MCF 10A (cell line): ENCODE measurements at regions not wholly inside any gene's neighbourhood (a gene's known extent, or its start where the extent isn't known, plus 50 kb on each side); places are given as distances from the start of the nearest gene placed in this dataset.

ENCODE experiments used
- BruUV-seq: library from RNA; stranded (reverse); fragments of 400-500 nt; replicated peaks from 2 replicates; lab custom pipeline; 2021; lab: Mats Ljungman, UMichigan
- CTCF ChIA-PET: fragments of 300-600 bp; sonication (Branson Sonifier 250); formaldehyde crosslinking; extraction: SDS; loops from one replicate; lab custom pipeline; 2021; ENCODE audit warnings: antibody characterized with exemption, inconsistent platforms; lab: Yijun Ruan, JAX
- POLR2A ChIA-PET: fragments of 300-600, 350-650 bp; sonication (Branson Sonifier 250); formaldehyde crosslinking; extraction: SDS; loops from one replicate; lab custom pipeline; 2020; ENCODE audit warnings: antibody characterized with exemption, inconsistent platforms; lab: Yijun Ruan, JAX
- DNase-seq: peaks from one replicate; pipeline ENCODE4 v3.0.0-alpha.2; 2018; ENCODE audit not compliant: unreplicated experiment
- H3K27ac Mint-ChIP-seq: one replicate; pipeline ENCODE4 v1.8.0; 2022; ENCODE audit warnings: mild to moderate bottlenecking, low read depth, mixed read lengths; ENCODE audit not compliant: unreplicated experiment
- H3K27me3 Mint-ChIP-seq: one replicate; pipeline ENCODE4 v1.8.0; 2022; ENCODE audit warnings: mixed read lengths; ENCODE audit not compliant: insufficient read depth, unreplicated experiment
- H3K36me3 Mint-ChIP-seq: one replicate; pipeline ENCODE4 v1.8.0; 2022; ENCODE audit warnings: mild to moderate bottlenecking, moderate library complexity, mixed read lengths; ENCODE audit not compliant: insufficient read depth, unreplicated experiment
- H3K4me1 Mint-ChIP-seq: one replicate; pipeline ENCODE4 v1.8.0; 2022; ENCODE audit warnings: mixed read lengths; ENCODE audit not compliant: insufficient read depth, unreplicated experiment
- H3K4me3 Mint-ChIP-seq: one replicate; pipeline ENCODE4 v1.8.0; 2022; ENCODE audit warnings: mild to moderate bottlenecking, moderate library complexity, mixed read lengths; ENCODE audit not compliant: unreplicated experiment
- H3K9me3 Mint-ChIP-seq: one replicate; pipeline ENCODE4 v1.8.0; 2022; ENCODE audit warnings: mixed read lengths; ENCODE audit not compliant: unreplicated experiment
- intact Hi-C: fragments of 100-400 bp; cut with micrococcal nuclease; formaldehyde crosslinking; loops from 2 replicates; pipeline ENCODE4 v1.14.1; 2022
- TF ChIP-seq, protein P1 (sequence below): fragments of 200-600 bp; IDR thresholded peaks from one replicate; pipeline ENCODE4 v1.8.0; 2022; ENCODE audit warnings: antibody characterized with exemption, mild to moderate bottlenecking; ENCODE audit not compliant: unreplicated experiment

DNA sequence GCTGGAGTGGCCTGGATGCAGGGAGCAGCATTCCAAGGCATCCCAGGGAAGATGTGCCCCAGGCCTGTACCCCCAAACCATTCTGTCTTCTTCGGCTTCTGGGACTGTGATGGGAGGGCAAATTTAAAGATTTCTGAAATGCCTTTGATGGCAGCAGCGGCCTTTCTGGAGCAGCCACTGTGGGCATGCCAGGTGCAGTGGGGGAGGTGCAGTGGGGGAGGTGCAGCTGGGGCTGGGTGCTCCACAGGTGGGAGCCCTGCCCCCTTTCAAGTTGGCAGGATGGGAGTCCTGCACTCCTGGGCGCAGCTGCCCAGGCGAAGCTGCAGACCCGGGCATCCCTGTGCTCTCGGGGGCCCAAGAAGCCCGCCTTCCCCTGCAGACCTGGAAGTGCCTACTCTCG is 293.5 kb upstream of the MOCS1 start:
- Mint-ChIP-seq H3K4me3 (no peak overlapping the region), H3K27ac (no peak overlapping the region), H3K36me3 (no peaks in the 10 kb centered on the region), H3K9me3 (peaks cover 42% of the 10 kb centered on the region), H3K4me1 (no peaks in the 10 kb centered on the region), H3K27me3 (no peaks in the 10 kb centered on the region)
- intact Hi-C loops, result no loop called here
- no TSS peak for BruUV-seq
- POLR2A ChIA-PET, result no interaction called here
- CTCF ChIA-PET, result no interaction called here
- no peak for DNase-seq
- TF ChIP-seq, protein P1, sequence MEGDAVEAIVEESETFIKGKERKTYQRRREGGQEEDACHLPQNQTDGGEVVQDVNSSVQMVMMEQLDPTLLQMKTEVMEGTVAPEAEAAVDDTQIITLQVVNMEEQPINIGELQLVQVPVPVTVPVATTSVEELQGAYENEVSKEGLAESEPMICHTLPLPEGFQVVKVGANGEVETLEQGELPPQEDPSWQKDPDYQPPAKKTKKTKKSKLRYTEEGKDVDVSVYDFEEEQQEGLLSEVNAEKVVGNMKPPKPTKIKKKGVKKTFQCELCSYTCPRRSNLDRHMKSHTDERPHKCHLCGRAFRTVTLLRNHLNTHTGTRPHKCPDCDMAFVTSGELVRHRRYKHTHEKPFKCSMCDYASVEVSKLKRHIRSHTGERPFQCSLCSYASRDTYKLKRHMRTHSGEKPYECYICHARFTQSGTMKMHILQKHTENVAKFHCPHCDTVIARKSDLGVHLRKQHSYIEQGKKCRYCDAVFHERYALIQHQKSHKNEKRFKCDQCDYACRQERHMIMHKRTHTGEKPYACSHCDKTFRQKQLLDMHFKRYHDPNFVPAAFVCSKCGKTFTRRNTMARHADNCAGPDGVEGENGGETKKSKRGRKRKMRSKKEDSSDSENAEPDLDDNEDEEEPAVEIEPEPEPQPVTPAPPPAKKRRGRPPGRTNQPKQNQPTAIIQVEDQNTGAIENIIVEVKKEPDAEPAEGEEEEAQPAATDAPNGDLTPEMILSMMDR, result no peak

DNA sequence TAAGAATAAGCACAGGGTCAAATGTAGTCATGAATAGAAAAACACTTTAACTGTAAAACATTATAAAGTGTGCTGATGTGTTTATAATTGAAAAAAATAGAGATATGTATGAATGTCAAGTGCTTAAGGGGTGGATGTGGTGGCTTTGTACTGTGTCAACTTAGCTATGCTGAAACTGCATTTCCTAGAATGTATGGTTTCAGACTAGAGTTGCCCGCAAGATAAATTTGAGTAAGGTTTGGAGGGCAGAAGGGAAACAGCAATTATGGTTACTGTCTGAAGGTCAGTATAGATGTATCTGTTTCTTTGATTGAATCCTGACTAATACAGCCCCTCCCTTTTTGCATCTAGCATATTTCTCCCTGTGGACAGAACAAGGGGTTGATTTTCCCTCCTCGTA is 288.1 kb upstream of the MOCS1 start:
- no peak overlapping the region for H3K27ac Mint-ChIP-seq
- CTCF ChIA-PET, result interaction anchor here (0.8 kb wide), 1 partner anchor 547 kb away, joined by 3 read pairs; no protein-coding TSS in a partner anchor
- TF ChIP-seq, protein P1, result no peak
- H3K4me3 Mint-ChIP-seq, result no peak overlapping the region
- H3K36me3 Mint-ChIP-seq, result no peaks in the 10 kb centered on the region
- H3K27me3 Mint-ChIP-seq, result no peaks in the 10 kb centered on the region
- H3K4me1 Mint-ChIP-seq, result no peaks in the 10 kb centered on the region
- POLR2A ChIA-PET, result no interaction called here
- BruUV-seq, result no TSS peak
- no peak for DNase-seq
- peaks cover 31% of the 10 kb centered on the region for H3K9me3 Mint-ChIP-seq
- intact Hi-C loops, result no loop called here

DNA sequence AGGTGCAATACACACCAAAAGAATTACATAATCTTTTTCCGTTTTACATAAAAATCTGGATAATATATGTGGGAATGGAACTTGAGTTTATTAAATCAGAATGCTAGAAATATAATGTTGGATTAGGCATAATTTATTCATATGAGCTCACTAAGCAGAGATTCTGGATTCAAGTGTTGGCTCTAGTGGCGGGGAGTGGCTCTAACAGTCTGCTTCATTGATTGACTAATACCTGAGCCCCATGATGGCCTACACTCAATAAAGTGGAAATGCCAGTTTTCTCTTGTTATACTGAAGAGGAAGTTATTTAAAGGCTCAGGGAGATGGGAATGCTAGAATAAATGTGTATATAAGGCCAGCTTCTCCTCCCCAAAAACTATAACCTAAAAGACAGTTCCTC is 285.5 kb upstream of the MOCS1 start:
- intact Hi-C loops, result no loop called here
- no peaks in the 10 kb centered on the region for H3K27me3 Mint-ChIP-seq

DNA sequence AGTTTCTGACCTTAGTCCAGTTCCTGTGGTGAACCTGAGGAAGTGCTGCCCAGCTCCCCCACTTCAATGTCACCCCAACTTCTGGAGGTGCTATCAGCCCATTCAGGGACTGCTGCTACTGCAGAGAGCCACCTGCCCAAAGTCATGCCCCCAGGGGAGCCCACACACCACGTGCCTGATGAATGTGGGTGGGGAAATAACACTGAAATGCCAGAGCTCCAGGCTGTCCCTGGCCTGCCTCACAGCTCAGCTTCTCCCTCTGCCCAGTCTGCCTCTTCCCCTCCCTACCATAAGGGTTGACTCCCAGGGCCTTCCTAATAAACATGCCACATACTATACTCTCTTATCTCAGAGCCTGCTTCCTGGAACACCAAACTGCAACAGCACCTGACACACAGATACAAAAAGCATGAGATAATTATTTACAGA is 276.4 kb upstream of the MOCS1 start:
- ChIA-PET CTCF (interaction anchor here (0.6 kb wide), 1 partner anchor 812 kb away, joined by 4 read pairs; no protein-coding TSS in a partner anchor), POLR2A (no interaction called here)
- DNase-seq, result no peak
- TF ChIP-seq, protein P1, result no peak
- BruUV-seq, result no TSS peak
- no peak overlapping the region for H3K27ac Mint-ChIP-seq
- H3K9me3 Mint-ChIP-seq, result peaks cover 29% of the 10 kb centered on the region
- H3K36me3 Mint-ChIP-seq, result no peaks in the 10 kb centered on the region
- intact Hi-C loops, result no loop called here
- no peaks in the 10 kb centered on the region for H3K27me3 Mint-ChIP-seq
- no peak overlapping the region for H3K4me3 Mint-ChIP-seq
- H3K4me1 Mint-ChIP-seq, result no peaks in the 10 kb centered on the region

More for the DNA sequence above, 285.5 kb upstream of the MOCS1 start:
- Mint-ChIP-seq H3K4me1 (no peaks in the 10 kb centered on the region), H3K9me3 (peaks cover 17% of the 10 kb centered on the region), H3K4me3 (no peak overlapping the region), H3K36me3 (no peaks in the 10 kb centered on the region), H3K27ac (no peak overlapping the region)
- BruUV-seq, result no TSS peak
- ChIA-PET CTCF (interaction anchor here (0.7 to 0.8 kb wide), 3 partner anchors 239 to 882 kb away, joined by 3 read pairs; no protein-coding TSS in a partner anchor), POLR2A (no interaction called here)
- TF ChIP-seq, protein P1, result no peak
- no peak for DNase-seq
